Nephron (organoid): ENCODE measurements at regions not wholly inside any gene's neighbourhood (a gene's known extent, or its start where the extent isn't known, plus 50 kb on each side); places are given as distances from the start of the nearest gene placed in this dataset.

Source experiments
- H3K27ac Mint-ChIP-seq, 3 experiments: 2 replicates each; pipeline ENCODE4 v1.8.0; 2020; ENCODE audit warnings: mixed read lengths in 3 of 3, mild to moderate bottlenecking in 2 of 3, moderate library complexity in 1 of 3
- H3K27me3 Mint-ChIP-seq: 2 replicates; pipeline ENCODE4 v1.8.0; 2021; ENCODE audit warnings: low read depth, mild to moderate bottlenecking, moderate library complexity, mixed read lengths
- H3K36me3 Mint-ChIP-seq: 2 replicates; pipeline ENCODE4 v1.8.0; 2020; ENCODE audit warnings: low read depth, mixed read lengths
- H3K4me1 Mint-ChIP-seq: 2 replicates; pipeline ENCODE4 v1.8.0; 2020; ENCODE audit warnings: mixed read lengths
- H3K4me3 Mint-ChIP-seq, 3 experiments: 2 replicates each; pipeline ENCODE4 v1.8.0; 2020; ENCODE audit warnings: mild to moderate bottlenecking in 3 of 3, mixed read lengths in 3 of 3, moderate library complexity in 2 of 3
- H3K9me3 Mint-ChIP-seq: 2 replicates; pipeline ENCODE4 v1.8.0; 2020; ENCODE audit warnings: mixed read lengths
- CTCF ChIP-seq, 3 experiments: fragments of 200-600 bp; sonication (generic); IDR thresholded peaks; one replicate each; pipeline ENCODE4 v1.5.0; 2021; ENCODE audit warnings: antibody characterized with exemption in 3 of 3; ENCODE audit not compliant: unreplicated experiment in 3 of 3

- Mint-ChIP-seq H3K4me3 (no peak overlapping the region), H3K27ac (peak overlapping the region in 1 of 3 experiments; percentile 8), H3K9me3 (peaks cover 17% of the 10 kb centered on the region), H3K36me3 (no peaks in the 10 kb centered on the region), H3K27me3 (peaks cover 19% of the 10 kb centered on the region), H3K4me1 (peaks cover 6% of the 10 kb centered on the region)
- TF ChIP-seq CTCF (IDR thresholded peaks at IDR 0.05; ENCODE audit: unreplicated experiment in 3 of 3) = peak; percentile 23 to 48 (median 36)
Measured at GRCh38 chr6:168201383-168201782, 118.2 kb downstream of the DACT2 start.

- H3K36me3 Mint-ChIP-seq = no peaks in the 10 kb centered on the region
- H3K4me3 Mint-ChIP-seq = no peak overlapping the region
- H3K27ac Mint-ChIP-seq = peak overlapping the region in 1 of 3 experiments; percentile 8
- TF ChIP-seq CTCF (IDR thresholded peaks at IDR 0.05; ENCODE audit: unreplicated experiment in 3 of 3) = no peak
- peaks cover 14% of the 10 kb centered on the region for H3K9me3 Mint-ChIP-seq
- peaks cover 21% of the 10 kb centered on the region for H3K27me3 Mint-ChIP-seq
- peaks cover 6% of the 10 kb centered on the region for H3K4me1 Mint-ChIP-seq
Measured at GRCh38 chr6:168200571-168201134, 118.9 kb downstream of the DACT2 start.

GRCh38 chr6:168198302-168199180, 119.5 kb upstream of the FRMD1 start:
- Mint-ChIP-seq H3K4me1 (peaks cover 14% of the 10 kb centered on the region), H3K4me3 (no peak overlapping the region), H3K9me3 (peaks cover 5% of the 10 kb centered on the region), H3K27ac (no peak overlapping the region), H3K27me3 (peaks cover 27% of the 10 kb centered on the region), H3K36me3 (no peaks in the 10 kb centered on the region)
- TF ChIP-seq CTCF (IDR thresholded peaks at IDR 0.05; ENCODE audit: unreplicated experiment in 3 of 3) = no peak

- Mint-ChIP-seq H3K27me3 (peaks cover 27% of the 10 kb centered on the region), H3K27ac (no peak overlapping the region), H3K9me3 (no peaks in the 10 kb centered on the region), H3K36me3 (no peaks in the 10 kb centered on the region), H3K4me3 (no peak overlapping the region), H3K4me1 (peaks cover 16% of the 10 kb centered on the region)
- TF ChIP-seq CTCF (IDR thresholded peaks at IDR 0.05; ENCODE audit: unreplicated experiment in 3 of 3) = no peak
Measured at GRCh38 chr6:168197636-168198301, 118.8 kb upstream of the FRMD1 start.

- Mint-ChIP-seq H3K4me3 (no peak overlapping the region), H3K36me3 (no peaks in the 10 kb centered on the region), H3K27me3 (peaks cover 29% of the 10 kb centered on the region), H3K27ac (peak overlapping the region; percentile 33 to 86 (median 53)), H3K4me1 (peaks cover 23% of the 10 kb centered on the region), H3K9me3 (no peaks in the 10 kb centered on the region)
- no peak for TF ChIP-seq CTCF (IDR thresholded peaks at IDR 0.05; ENCODE audit: unreplicated experiment in 3 of 3)
Measured at GRCh38 chr6:168196881-168197635, 118.0 kb upstream of the FRMD1 start.
